Liver (tissue), 3 donors: ENCODE measurements at regions not wholly inside any gene's neighbourhood (a gene's known extent, or its start where the extent isn't known, plus 50 kb on each side); places are given as distances from the start of the nearest gene placed in this dataset.

Experiments used
- ATF3 ChIP-seq: IDR thresholded peaks from 2 replicates; pipeline ENCODE4 v1.6.1; 2016; ENCODE audit warnings: antibody characterized with exemption
- CTCF ChIP-seq: fragments of 150-350 bp; IDR thresholded peaks from 2 replicates; pipeline ENCODE4 v1.5.1; 2017; ENCODE audit warnings: improper control_type of control experiment, low read depth, low read length; ENCODE audit not compliant: missing input control
- EGR1 ChIP-seq, 2 donors: IDR thresholded peaks; 2 replicates each; pipeline ENCODE4 v1.6.1; 2016 to 2018; ENCODE audit warnings: antibody characterized with exemption in 2 of 2, low read depth in 2 of 2
- GABPA ChIP-seq, 2 donors: IDR thresholded peaks in 1 of 2; conservative IDR thresholded peaks in 1 of 2; 2 replicates each; pipeline ENCODE4 v1.6.1; 2016; ENCODE audit warnings: antibody characterized with exemption in 2 of 2, mild to moderate bottlenecking in 1 of 2, moderate library complexity in 1 of 2
- HNF4A ChIP-seq, 2 donors: conservative IDR thresholded peaks; 2 replicates each; pipeline ENCODE4 v1.6.1; 2016; ENCODE audit warnings: antibody characterized with exemption in 2 of 2, mild to moderate bottlenecking in 2 of 2
- JUND ChIP-seq, 2 donors: IDR thresholded peaks; 2 replicates each; pipeline ENCODE4 v1.6.1; 2016; ENCODE audit warnings: antibody characterized with exemption in 2 of 2
- RAD21 ChIP-seq, 2 donors: IDR thresholded peaks; 2 replicates each; pipeline ENCODE4 v1.6.1; 2016; ENCODE audit warnings: antibody characterized with exemption in 2 of 2, mild to moderate bottlenecking in 2 of 2
- RXRA ChIP-seq, 2 donors: IDR thresholded peaks; 2 replicates each; pipeline ENCODE4 v1.6.1; 2017 to 2018; ENCODE audit warnings: antibody characterized with exemption in 2 of 2, mild to moderate bottlenecking in 1 of 2
- SP1 ChIP-seq: IDR thresholded peaks from 2 replicates; pipeline ENCODE4 v1.6.1; 2018; ENCODE audit warnings: antibody characterized with exemption, mild to moderate bottlenecking
- TAF1 ChIP-seq: conservative IDR thresholded peaks from 2 replicates; pipeline ENCODE4 v1.6.1; 2016; ENCODE audit warnings: antibody characterized with exemption, mild to moderate bottlenecking
- TF ChIP-seq, protein P1 (sequence below): IDR thresholded peaks from 2 replicates; pipeline ENCODE4 v1.6.1; 2016; ENCODE audit warnings: antibody characterized with exemption
- TF ChIP-seq, protein P2 (sequence below): IDR thresholded peaks from 2 replicates; pipeline ENCODE4 v1.6.1; 2016; ENCODE audit warnings: antibody characterized with exemption, mild to moderate bottlenecking
- donor health status: healthy.
- donor health status: healthy.

- TF ChIP-seq CTCF (no peak), GABPA (IDR thresholded peaks at IDR 0.05 in 1 of 2, conservative IDR thresholded peaks at IDR 0.05 in 1 of 2) (no peak), EGR1 (IDR thresholded peaks at IDR 0.05; ENCODE audit: low read depth in 2 of 2) (no peak), SP1 (no peak), ATF3 (no peak), TAF1 (no peak), RXRA (IDR thresholded peaks at IDR 0.05) (no peak), HNF4A (conservative IDR thresholded peaks at IDR 0.05) (no peak), JUND (IDR thresholded peaks at IDR 0.05) (no peak), RAD21 (IDR thresholded peaks at IDR 0.05) (no peak)
- TF ChIP-seq, protein P1, sequence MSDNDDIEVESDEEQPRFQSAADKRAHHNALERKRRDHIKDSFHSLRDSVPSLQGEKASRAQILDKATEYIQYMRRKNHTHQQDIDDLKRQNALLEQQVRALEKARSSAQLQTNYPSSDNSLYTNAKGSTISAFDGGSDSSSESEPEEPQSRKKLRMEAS, result no peak
- TF ChIP-seq, protein P2, sequence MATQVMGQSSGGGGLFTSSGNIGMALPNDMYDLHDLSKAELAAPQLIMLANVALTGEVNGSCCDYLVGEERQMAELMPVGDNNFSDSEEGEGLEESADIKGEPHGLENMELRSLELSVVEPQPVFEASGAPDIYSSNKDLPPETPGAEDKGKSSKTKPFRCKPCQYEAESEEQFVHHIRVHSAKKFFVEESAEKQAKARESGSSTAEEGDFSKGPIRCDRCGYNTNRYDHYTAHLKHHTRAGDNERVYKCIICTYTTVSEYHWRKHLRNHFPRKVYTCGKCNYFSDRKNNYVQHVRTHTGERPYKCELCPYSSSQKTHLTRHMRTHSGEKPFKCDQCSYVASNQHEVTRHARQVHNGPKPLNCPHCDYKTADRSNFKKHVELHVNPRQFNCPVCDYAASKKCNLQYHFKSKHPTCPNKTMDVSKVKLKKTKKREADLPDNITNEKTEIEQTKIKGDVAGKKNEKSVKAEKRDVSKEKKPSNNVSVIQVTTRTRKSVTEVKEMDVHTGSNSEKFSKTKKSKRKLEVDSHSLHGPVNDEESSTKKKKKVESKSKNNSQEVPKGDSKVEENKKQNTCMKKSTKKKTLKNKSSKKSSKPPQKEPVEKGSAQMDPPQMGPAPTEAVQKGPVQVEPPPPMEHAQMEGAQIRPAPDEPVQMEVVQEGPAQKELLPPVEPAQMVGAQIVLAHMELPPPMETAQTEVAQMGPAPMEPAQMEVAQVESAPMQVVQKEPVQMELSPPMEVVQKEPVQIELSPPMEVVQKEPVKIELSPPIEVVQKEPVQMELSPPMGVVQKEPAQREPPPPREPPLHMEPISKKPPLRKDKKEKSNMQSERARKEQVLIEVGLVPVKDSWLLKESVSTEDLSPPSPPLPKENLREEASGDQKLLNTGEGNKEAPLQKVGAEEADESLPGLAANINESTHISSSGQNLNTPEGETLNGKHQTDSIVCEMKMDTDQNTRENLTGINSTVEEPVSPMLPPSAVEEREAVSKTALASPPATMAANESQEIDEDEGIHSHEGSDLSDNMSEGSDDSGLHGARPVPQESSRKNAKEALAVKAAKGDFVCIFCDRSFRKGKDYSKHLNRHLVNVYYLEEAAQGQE, result no peak
Observed at GRCh38 chr1:195428927-195429326, 1179.3 kb downstream of the KCNT2 start.
